ENCODE measurements at regions not wholly inside any gene's neighbourhood (a gene's known extent, or its start where the extent isn't known, plus 50 kb on each side); places are given as distances from the start of the nearest gene placed in this dataset.

- no peak overlapping the region for H3K4me3 ChIP-seq (ENCODE audit: low read depth, low read length)
- no peak overlapping the region for H2AFZ ChIP-seq (ENCODE audit: low read length, unreplicated experiment)
- no peaks in the 10 kb centered on the region for H3K4me1 ChIP-seq (ENCODE audit: control insufficient read depth, insufficient read depth, low read length, unreplicated experiment)
- H3K27ac ChIP-seq (ENCODE audit: low read depth, low read length), result no peak overlapping the region
- H3K27me3 ChIP-seq (ENCODE audit: insufficient read depth, low read length), result no peaks in the 10 kb centered on the region
- H3K36me3 ChIP-seq (ENCODE audit: insufficient read depth, low read length), result no peaks in the 10 kb centered on the region
- no peaks in the 10 kb centered on the region for H3K79me2 ChIP-seq (ENCODE audit: control insufficient read depth, insufficient read depth, low read length, unreplicated experiment)
Observed at GRCh38 chr6:48922837-48923236, 540.2 kb downstream of the MMUT start.

GRCh38 chr6:48919555-48919954, 543.5 kb downstream of the MMUT start:
- no peaks in the 10 kb centered on the region for H3K36me3 ChIP-seq (ENCODE audit: insufficient read depth, low read length)
- no peaks in the 10 kb centered on the region for H3K79me2 ChIP-seq (ENCODE audit: control insufficient read depth, insufficient read depth, low read length, unreplicated experiment)
- no peak overlapping the region for H2AFZ ChIP-seq (ENCODE audit: low read length, unreplicated experiment)
- H3K4me1 ChIP-seq (ENCODE audit: control insufficient read depth, insufficient read depth, low read length, unreplicated experiment), result no peaks in the 10 kb centered on the region
- no peak overlapping the region for H3K4me3 ChIP-seq (ENCODE audit: low read depth, low read length)
- no peaks in the 10 kb centered on the region for H3K27me3 ChIP-seq (ENCODE audit: insufficient read depth, low read length)
- H3K27ac ChIP-seq (ENCODE audit: low read depth, low read length), result no peak overlapping the region

GRCh38 chr6:48917233-48917632, 545.8 kb downstream of the MMUT start:
- Histone ChIP-seq H3K4me1 (ENCODE audit: control insufficient read depth, insufficient read depth, low read length, unreplicated experiment) (no peaks in the 10 kb centered on the region), H3K36me3 (ENCODE audit: insufficient read depth, low read length) (no peaks in the 10 kb centered on the region), H2AFZ (ENCODE audit: low read length, unreplicated experiment) (peak overlapping the region; percentile 74), H3K79me2 (ENCODE audit: control insufficient read depth, insufficient read depth, low read length, unreplicated experiment) (no peaks in the 10 kb centered on the region), H3K27me3 (ENCODE audit: insufficient read depth, low read length) (no peaks in the 10 kb centered on the region), H3K27ac (ENCODE audit: low read depth, low read length) (no peak overlapping the region), H3K4me3 (ENCODE audit: low read depth, low read length) (no peak overlapping the region)

- H3K27ac ChIP-seq (ENCODE audit: low read depth, low read length), result no peak overlapping the region
- H3K36me3 ChIP-seq (ENCODE audit: insufficient read depth, low read length), result no peaks in the 10 kb centered on the region
- H3K79me2 ChIP-seq (ENCODE audit: control insufficient read depth, insufficient read depth, low read length, unreplicated experiment), result no peaks in the 10 kb centered on the region
Observed at GRCh38 chr6:48916607-48917006, 546.4 kb downstream of the MMUT start.

GRCh38 chr6:48915591-48915990, 547.5 kb downstream of the MMUT start:
- H3K4me3 ChIP-seq (ENCODE audit: low read depth, low read length), result no peak overlapping the region
- no peak overlapping the region for H2AFZ ChIP-seq (ENCODE audit: low read length, unreplicated experiment)
- no peaks in the 10 kb centered on the region for H3K79me2 ChIP-seq (ENCODE audit: control insufficient read depth, insufficient read depth, low read length, unreplicated experiment)
- no peak overlapping the region for H3K27ac ChIP-seq (ENCODE audit: low read depth, low read length)
- H3K27me3 ChIP-seq (ENCODE audit: insufficient read depth, low read length), result no peaks in the 10 kb centered on the region
- no peaks in the 10 kb centered on the region for H3K36me3 ChIP-seq (ENCODE audit: insufficient read depth, low read length)
- no peaks in the 10 kb centered on the region for H3K4me1 ChIP-seq (ENCODE audit: control insufficient read depth, insufficient read depth, low read length, unreplicated experiment)

More at GRCh38 chr6:48916607-48917006, 546.4 kb downstream of the MMUT start:
- Histone ChIP-seq H3K27me3 (ENCODE audit: insufficient read depth, low read length) (no peaks in the 10 kb centered on the region), H3K4me3 (ENCODE audit: low read depth, low read length) (no peak overlapping the region), H3K4me1 (ENCODE audit: control insufficient read depth, insufficient read depth, low read length, unreplicated experiment) (no peaks in the 10 kb centered on the region), H2AFZ (ENCODE audit: low read length, unreplicated experiment) (peak overlapping the region; percentile 74)

- no peak overlapping the region for H2AFZ ChIP-seq (ENCODE audit: low read length, unreplicated experiment)
- H3K27ac ChIP-seq (ENCODE audit: low read depth, low read length), result no peak overlapping the region
- H3K4me3 ChIP-seq (ENCODE audit: low read depth, low read length), result no peak overlapping the region
- H3K27me3 ChIP-seq (ENCODE audit: insufficient read depth, low read length), result no peaks in the 10 kb centered on the region
- no peaks in the 10 kb centered on the region for H3K36me3 ChIP-seq (ENCODE audit: insufficient read depth, low read length)
- no peaks in the 10 kb centered on the region for H3K4me1 ChIP-seq (ENCODE audit: control insufficient read depth, insufficient read depth, low read length, unreplicated experiment)
- H3K79me2 ChIP-seq (ENCODE audit: control insufficient read depth, insufficient read depth, low read length, unreplicated experiment), result no peaks in the 10 kb centered on the region
Observed at GRCh38 chr6:48912503-48912902, 550.5 kb downstream of the MMUT start.

GRCh38 chr6:48904809-48905208, 558.2 kb downstream of the MMUT start:
- Histone ChIP-seq H3K4me3 (ENCODE audit: low read depth, low read length) (no peak overlapping the region), H2AFZ (ENCODE audit: low read length, unreplicated experiment) (no peak overlapping the region), H3K4me1 (ENCODE audit: control insufficient read depth, insufficient read depth, low read length, unreplicated experiment) (no peaks in the 10 kb centered on the region), H3K79me2 (ENCODE audit: control insufficient read depth, insufficient read depth, low read length, unreplicated experiment) (no peaks in the 10 kb centered on the region), H3K36me3 (ENCODE audit: insufficient read depth, low read length) (no peaks in the 10 kb centered on the region), H3K27ac (ENCODE audit: low read depth, low read length) (no peak overlapping the region), H3K27me3 (ENCODE audit: insufficient read depth, low read length) (no peaks in the 10 kb centered on the region)

- Histone ChIP-seq H3K79me2 (ENCODE audit: control insufficient read depth, insufficient read depth, low read length, unreplicated experiment) (no peaks in the 10 kb centered on the region), H3K4me3 (ENCODE audit: low read depth, low read length) (no peak overlapping the region), H3K27me3 (ENCODE audit: insufficient read depth, low read length) (no peaks in the 10 kb centered on the region), H3K4me1 (ENCODE audit: control insufficient read depth, insufficient read depth, low read length, unreplicated experiment) (no peaks in the 10 kb centered on the region), H2AFZ (ENCODE audit: low read length, unreplicated experiment) (no peak overlapping the region), H3K36me3 (ENCODE audit: insufficient read depth, low read length) (no peaks in the 10 kb centered on the region), H3K27ac (ENCODE audit: low read depth, low read length) (no peak overlapping the region)
Observed at GRCh38 chr6:48894469-48894868, 568.6 kb downstream of the MMUT start.

- H3K27me3 ChIP-seq (ENCODE audit: insufficient read depth, low read length), result no peaks in the 10 kb centered on the region
- no peaks in the 10 kb centered on the region for H3K36me3 ChIP-seq (ENCODE audit: insufficient read depth, low read length)
- no peak overlapping the region for H2AFZ ChIP-seq (ENCODE audit: low read length, unreplicated experiment)
- no peaks in the 10 kb centered on the region for H3K4me1 ChIP-seq (ENCODE audit: control insufficient read depth, insufficient read depth, low read length, unreplicated experiment)
- no peak overlapping the region for H3K4me3 ChIP-seq (ENCODE audit: low read depth, low read length)
- no peaks in the 10 kb centered on the region for H3K79me2 ChIP-seq (ENCODE audit: control insufficient read depth, insufficient read depth, low read length, unreplicated experiment)
- H3K27ac ChIP-seq (ENCODE audit: low read depth, low read length), result no peak overlapping the region
Observed at GRCh38 chr6:48893048-48893447, 570.0 kb downstream of the MMUT start.

GRCh38 chr6:48891308-48891707, 571.7 kb downstream of the MMUT start:
- no peaks in the 10 kb centered on the region for H3K79me2 ChIP-seq (ENCODE audit: control insufficient read depth, insufficient read depth, low read length, unreplicated experiment)
- H3K4me1 ChIP-seq (ENCODE audit: control insufficient read depth, insufficient read depth, low read length, unreplicated experiment), result no peaks in the 10 kb centered on the region
- H3K4me3 ChIP-seq (ENCODE audit: low read depth, low read length), result no peak overlapping the region
- no peaks in the 10 kb centered on the region for H3K27me3 ChIP-seq (ENCODE audit: insufficient read depth, low read length)
- H3K27ac ChIP-seq (ENCODE audit: low read depth, low read length), result no peak overlapping the region
- H3K36me3 ChIP-seq (ENCODE audit: insufficient read depth, low read length), result no peaks in the 10 kb centered on the region
- no peak overlapping the region for H2AFZ ChIP-seq (ENCODE audit: low read length, unreplicated experiment)

- no peak overlapping the region for H3K27ac ChIP-seq (ENCODE audit: low read depth, low read length)
- H3K27me3 ChIP-seq (ENCODE audit: insufficient read depth, low read length), result no peaks in the 10 kb centered on the region
- H3K4me3 ChIP-seq (ENCODE audit: low read depth, low read length), result no peak overlapping the region
- H3K36me3 ChIP-seq (ENCODE audit: insufficient read depth, low read length), result no peaks in the 10 kb centered on the region
- H2AFZ ChIP-seq (ENCODE audit: low read length, unreplicated experiment), result no peak overlapping the region
- no peaks in the 10 kb centered on the region for H3K79me2 ChIP-seq (ENCODE audit: control insufficient read depth, insufficient read depth, low read length, unreplicated experiment)
- no peaks in the 10 kb centered on the region for H3K4me1 ChIP-seq (ENCODE audit: control insufficient read depth, insufficient read depth, low read length, unreplicated experiment)
Observed at GRCh38 chr6:48889429-48889828, 573.6 kb downstream of the MMUT start.

Measured in ACC112 (cell line).